NCI-H146 (cell line): ENCODE measurements at regions not wholly inside any gene's neighbourhood (a gene's known extent, or its start where the extent isn't known, plus 50 kb on each side); places are given as distances from the start of the nearest gene placed in this dataset.
A peak's percentile ranks its signal among the peaks of the same experiment; 100 is the strongest.

ENCODE experiments used
- DNase-seq: peaks from one replicate; lab custom pipeline; 2025; lab: John Stamatoyannopoulos, UW

GRCh38 chr18:57202881-57203280 is 56.0 kb downstream of the BOD1L2 start:
- DNase-seq = no peak

DNA sequence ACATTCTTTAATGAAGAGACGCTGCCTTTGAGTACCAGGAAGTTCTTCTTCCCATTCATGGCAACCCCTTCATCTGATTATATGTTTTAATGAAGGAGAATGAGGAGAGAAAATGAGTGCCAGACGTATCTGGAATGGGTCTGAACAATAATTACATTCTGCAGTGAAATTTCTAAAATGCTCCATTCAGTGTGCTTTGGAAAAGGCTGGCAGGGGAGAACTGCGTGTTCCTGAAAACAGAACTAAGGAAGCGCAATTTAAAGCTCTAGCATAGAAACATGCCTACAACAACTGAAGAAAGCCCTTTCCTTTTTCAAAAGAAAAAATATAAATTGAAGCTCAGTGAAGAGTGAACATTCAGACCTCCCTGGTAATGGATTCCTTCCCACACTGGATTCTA is 58.8 kb downstream of the BOD1L2 start:
- no peak for DNase-seq

GRCh38 chr18:57207124-57207916 is 60.4 kb downstream of the BOD1L2 start:
- DNase-seq = no peak

DNA sequence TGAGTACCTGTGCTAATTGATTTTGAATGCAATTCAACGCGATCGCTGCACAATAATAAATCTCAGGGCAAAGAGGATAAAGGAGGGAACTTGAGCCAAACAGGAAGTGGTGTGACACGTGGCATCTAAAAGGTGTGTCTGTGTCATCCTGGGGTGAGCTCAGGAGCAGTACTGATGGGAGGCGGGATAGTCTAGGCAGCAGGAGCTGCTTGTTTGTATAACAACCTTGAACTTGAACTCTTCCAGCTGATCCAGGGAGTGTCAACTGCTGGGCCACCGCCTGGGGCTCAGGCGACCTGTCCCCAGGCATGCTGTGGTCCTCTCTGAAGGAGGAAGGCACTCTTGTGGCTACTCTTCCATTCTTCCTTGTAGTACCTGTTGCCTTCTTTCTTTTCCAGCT is 61.2 kb downstream of the BOD1L2 start:
- peak; percentile 67 for DNase-seq

- peak; percentile 84 for DNase-seq
Measured at GRCh38 chr18:57209713-57210106, 62.8 kb downstream of the BOD1L2 start.

GRCh38 chr18:57210107-57210715 is 63.3 kb downstream of the BOD1L2 start:
- DNase-seq = peak; percentile 86

DNA sequence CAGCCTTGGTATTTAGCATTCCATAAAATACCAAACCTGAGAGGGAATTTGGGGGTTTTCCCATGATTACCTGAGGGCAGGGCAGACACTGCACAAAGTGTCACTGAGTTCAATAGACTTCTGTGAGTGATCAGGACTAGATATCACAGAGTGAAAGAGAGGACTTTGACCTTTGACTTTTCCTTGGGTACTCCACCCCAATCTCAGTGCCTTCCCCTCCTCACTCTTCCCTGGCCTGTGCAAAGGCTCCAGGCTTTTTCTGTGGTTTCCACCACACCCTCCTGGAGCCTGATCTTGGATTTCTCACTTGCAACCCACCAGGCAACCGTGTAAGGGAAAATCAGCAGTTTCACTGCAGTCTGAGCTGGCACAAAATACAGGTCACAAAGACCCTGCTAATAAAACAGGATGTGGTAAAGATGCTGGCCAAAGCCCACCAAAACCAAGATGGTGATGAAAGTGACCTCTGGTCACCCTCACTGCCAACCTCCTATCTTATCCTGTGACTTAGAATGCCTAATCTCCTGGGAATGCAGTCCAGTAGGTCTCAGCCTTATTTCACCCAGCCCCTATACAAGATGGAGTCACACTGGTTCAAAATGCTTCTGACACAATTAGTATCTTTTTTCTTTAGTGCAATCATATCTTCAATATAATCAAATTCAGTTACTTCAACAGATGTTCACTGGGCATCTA is 64.0 kb downstream of the BOD1L2 start:
- no peak for DNase-seq

DNA sequence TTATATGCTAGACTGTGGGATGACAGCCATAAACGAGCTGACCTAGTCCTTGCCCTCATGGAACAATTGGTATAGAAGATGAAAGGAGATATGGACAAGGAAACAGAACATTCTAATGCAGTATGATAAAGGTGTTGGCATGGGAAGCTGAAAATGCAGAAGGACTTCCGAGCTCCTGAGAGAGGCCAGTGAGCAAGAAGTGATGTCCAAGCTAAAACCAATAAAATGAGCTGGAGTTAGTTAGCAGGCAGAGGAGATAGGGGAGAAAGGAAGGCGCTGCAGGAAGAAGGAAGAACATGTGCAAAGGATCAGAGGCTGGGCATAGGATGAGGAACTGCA is 64.5 kb downstream of the BOD1L2 start:
- no peak for DNase-seq

DNA sequence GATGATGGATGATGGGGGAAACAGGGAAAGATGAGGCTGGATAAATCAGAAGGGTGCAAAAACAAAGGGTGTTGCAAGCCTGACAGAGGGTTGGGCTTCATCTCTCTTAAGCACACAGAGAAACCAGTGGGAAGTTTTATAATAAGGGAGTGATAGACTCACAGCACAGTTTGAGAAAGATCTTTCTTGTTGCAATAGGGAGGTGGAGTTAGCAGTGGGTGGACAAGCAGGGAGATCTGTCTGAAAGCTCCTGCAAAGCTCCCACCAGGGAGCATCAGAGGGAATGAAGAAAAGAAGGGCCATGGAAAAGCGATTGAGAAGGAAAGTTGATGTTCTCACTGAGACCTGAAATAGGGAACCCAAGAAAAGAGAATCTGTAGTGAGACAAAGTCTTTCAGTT is 64.9 kb downstream of the BOD1L2 start:
- no peak for DNase-seq

DNA sequence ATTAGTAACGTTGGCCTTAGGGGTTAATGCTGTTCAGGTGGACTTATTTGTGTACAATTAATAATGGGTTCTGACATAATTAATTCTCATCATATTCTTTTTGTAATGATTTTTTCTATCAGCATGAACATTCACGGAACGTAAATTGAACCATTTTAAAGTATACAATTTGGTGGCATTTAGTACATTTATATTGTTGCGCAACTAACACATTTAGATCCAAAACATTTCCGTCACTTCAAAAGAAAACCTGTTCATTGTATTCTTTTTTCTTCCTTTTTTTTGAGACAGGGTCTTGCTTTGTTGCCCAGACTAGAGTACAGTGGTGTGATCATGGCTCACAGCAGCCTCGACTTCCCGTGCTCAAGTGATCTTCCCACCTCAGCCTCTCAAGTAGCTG is 65.8 kb downstream of the BOD1L2 start:
- DNase-seq = no peak

GRCh38 chr18:57214976-57215375 is 68.1 kb downstream of the BOD1L2 start:
- DNase-seq = no peak

DNA sequence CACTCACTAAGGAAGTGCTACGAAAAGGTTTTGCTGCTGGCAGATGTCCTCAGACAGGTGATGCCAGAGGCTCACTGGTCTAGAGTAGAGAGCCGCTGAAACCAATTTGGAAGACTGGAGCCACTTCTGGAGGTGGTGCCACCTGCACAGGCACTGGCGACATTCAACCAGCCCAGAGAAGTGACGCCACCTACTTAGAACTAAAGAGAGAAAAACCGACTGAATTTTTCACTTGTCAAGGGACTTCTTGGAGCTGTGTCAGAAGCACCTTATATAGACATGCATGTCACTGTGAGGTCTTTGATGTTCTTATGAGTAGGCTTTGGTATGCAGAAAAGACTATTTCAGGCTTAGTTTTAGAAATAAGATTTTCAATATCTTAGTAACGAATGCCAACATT is 71.4 kb downstream of the BOD1L2 start:
- no peak for DNase-seq

DNA sequence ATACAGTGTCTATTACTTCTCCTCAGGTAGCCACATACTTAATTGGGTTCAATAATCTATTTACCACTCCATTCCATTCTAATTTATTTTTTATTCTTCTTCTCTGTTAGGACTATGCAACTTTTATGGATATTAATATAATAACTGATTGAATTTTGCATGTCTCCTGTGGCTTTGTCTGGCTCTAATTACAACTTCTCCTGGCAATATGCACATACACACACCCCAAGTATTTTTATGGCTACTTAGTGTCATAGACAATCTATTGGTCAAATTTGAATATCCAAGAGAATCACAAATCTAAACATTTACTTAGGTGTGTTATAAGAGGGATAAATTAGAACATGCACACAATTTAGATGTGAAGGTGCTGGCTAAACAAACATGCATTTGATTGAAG is 73.1 kb downstream of the BOD1L2 start:
- no peak for DNase-seq

DNA sequence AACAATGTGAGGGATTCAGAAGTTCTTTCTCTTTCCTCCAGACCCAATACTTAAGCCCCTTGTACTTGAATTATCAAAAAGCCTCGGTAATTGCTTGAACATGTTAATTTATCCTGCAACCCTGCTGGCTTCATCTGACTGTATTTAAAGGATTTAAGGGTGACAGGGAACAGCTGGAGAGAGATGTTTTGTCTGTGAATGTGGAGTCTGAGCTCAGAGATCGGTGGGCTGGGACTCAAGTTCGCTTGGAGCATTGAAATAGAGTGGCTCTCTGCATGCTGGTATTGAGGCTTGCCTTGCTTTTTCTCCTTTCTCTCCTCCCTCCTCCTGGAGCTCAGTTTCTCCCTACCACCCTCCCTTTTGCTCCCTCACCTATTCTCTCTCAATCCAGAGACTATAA is 73.6 kb downstream of the BOD1L2 start:
- DNase-seq = peak; percentile 23

GRCh38 chr18:57220930-57221483 is 74.1 kb downstream of the BOD1L2 start:
- DNase-seq = no peak

DNA sequence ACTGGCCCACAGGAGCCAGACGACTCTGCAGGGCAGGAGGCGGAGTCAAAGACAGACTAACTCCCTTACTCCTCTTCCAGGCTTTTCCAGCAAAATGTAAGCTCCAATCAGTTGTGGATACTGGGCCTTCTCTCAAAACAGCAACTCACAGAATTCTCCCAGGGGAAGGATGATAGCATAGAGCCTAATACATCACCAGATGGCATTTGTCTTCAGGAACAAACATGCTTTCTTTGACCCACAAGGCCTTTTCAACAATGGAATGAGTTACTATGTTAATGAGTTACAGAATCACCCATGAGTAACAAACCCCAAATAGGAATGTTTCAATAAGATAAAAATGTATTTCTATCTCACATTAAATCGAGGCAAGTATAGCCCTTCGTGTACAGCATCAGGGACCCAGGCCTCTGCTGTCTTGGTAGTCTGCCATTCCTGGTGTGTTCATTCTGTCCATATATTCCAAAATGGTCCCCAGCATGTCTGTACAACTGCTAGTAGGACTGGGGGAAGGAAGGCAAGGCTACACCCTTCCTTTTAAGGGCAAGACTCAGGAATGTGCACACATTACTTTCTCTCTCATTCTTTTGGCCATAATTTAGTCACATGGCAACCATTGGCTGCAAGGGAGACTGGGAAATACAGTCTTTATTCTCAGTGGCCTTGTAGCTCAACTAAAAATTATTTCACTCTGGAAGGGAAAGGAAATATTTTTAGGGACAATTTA is 76.4 kb downstream of the BOD1L2 start:
- no peak for DNase-seq

- no peak for DNase-seq
Measured at GRCh38 chr18:57230861-57231585, 84.1 kb downstream of the BOD1L2 start.

GRCh38 chr18:57231864-57232263 is 85.0 kb downstream of the BOD1L2 start:
- no peak for DNase-seq

DNA sequence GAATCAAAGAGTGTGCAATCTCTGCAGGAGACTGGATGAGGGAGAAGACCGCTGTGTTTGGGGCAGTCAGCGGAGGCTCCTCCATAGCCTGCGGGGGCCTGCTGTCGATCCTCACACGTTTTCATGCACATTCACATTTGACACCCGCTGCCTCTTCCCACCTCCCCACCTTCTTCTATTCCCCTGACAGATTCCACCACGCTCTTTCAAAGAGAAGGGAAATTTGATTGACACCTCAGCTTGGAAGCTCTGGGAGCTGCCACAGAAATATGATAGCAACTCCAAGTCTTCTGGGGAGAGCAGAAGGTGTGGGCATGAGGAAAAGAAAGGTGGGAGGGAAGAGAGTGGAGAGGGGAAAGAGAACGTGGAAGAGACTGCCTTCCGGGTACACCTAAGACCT is 87.5 kb downstream of the BOD1L2 start:
- DNase-seq = no peak

GRCh38 chr18:57241869-57242268 is 95.0 kb downstream of the BOD1L2 start:
- no peak for DNase-seq

DNA sequence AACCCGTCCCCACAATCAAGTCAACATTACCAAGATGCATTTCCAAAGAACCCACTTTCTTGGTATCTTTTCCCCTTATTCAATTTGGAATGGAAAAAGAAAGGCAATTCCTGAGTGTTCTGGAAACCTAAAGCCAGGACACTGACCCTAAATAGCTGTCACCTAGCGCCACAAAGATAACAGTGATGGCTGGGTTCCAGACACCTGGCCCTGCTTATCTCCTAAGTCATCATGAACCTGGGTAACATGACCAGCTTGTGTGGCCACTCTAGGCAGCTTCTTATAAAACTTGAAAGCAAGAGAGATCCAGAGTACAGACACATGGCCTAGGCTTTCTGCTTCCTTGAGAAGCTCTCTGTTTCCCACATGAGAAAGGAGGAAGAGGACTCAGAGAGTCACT is 95.4 kb downstream of the BOD1L2 start:
- DNase-seq = peak; percentile 72
